Loucy (cell line): ENCODE measurements at regions not wholly inside any gene's neighbourhood (a gene's known extent, or its start where the extent isn't known, plus 50 kb on each side); places are given as distances from the start of the nearest gene placed in this dataset.

ENCODE experiments used
- H2AFZ ChIP-seq: fragments of 200-600 bp; sonication (generic); 2 replicates; pipeline ENCODE4 v1.6.0; 2016; ENCODE audit warnings: antibody characterized with exemption, mild to moderate bottlenecking, low read length, moderate library complexity
- H3F3A ChIP-seq: fragments of 200-600 bp; 2 replicates; pipeline ENCODE4 v1.6.0; 2016; ENCODE audit warnings: antibody characterized with exemption, low read depth, mild to moderate bottlenecking
- H3K27me3 ChIP-seq: fragments of 200-600 bp; sonication (generic); 2 replicates; pipeline ENCODE4 v1.6.1; 2014; ENCODE audit warnings: low read length, mild to moderate bottlenecking; ENCODE audit not compliant: insufficient read depth, poor library complexity, severe bottlenecking
- H3K36me3 ChIP-seq: fragments of 200-600 bp; sonication (generic); 2 replicates; pipeline ENCODE4 v1.6.1; 2016; ENCODE audit warnings: low read length; ENCODE audit not compliant: insufficient read depth
- H3K4me1 ChIP-seq: fragments of 200-600 bp; sonication (generic); 2 replicates; pipeline ENCODE4 v1.5.1; 2014; ENCODE audit warnings: low read length, mild to moderate bottlenecking; ENCODE audit not compliant: insufficient read depth, poor library complexity, severe bottlenecking
- H3K4me2 ChIP-seq: fragments of 200-600 bp; sonication (generic); 2 replicates; pipeline ENCODE4 v1.6.0; 2014; ENCODE audit warnings: antibody characterized with exemption, low read length, low read depth, mild to moderate bottlenecking; ENCODE audit not compliant: poor library complexity, severe bottlenecking
- H3K4me3 ChIP-seq: fragments of 200-600 bp; sonication (generic); 2 replicates; pipeline ENCODE4 v1.5.1; 2014; ENCODE audit warnings: low read length, mild to moderate bottlenecking, mixed read lengths; ENCODE audit not compliant: poor library complexity, severe bottlenecking
- H3K79me2 ChIP-seq: fragments of 200-600 bp; sonication (generic); 2 replicates; pipeline ENCODE4 v1.6.1; 2014; ENCODE audit warnings: low read length; ENCODE audit not compliant: insufficient read depth
- H3K9ac ChIP-seq: fragments of 200-600 bp; sonication (generic); 2 replicates; pipeline ENCODE4 v1.6.0; 2014; ENCODE audit warnings: mild to moderate bottlenecking, low read depth, low read length, moderate library complexity; ENCODE audit not compliant: poor library complexity, severe bottlenecking
- H3K9me2 ChIP-seq: fragments of 200-600 bp; sonication (generic); replicated peaks from 2 replicates; pipeline ENCODE4 v1.6.1; 2016; ENCODE audit warnings: low read depth, low read length, mixed read lengths
- H3K9me3 ChIP-seq: fragments of 200-600 bp; sonication (generic); 2 replicates; pipeline ENCODE4 v1.6.1; 2014; ENCODE audit warnings: mild to moderate bottlenecking, antibody characterized with exemption, low read length, low read depth; ENCODE audit not compliant: insufficient read depth
- H4K20me1 ChIP-seq: fragments of 200-600 bp; sonication (generic); 2 replicates; pipeline ENCODE4 v1.6.0; 2014; ENCODE audit warnings: antibody characterized with exemption, low read length, mild to moderate bottlenecking; ENCODE audit not compliant: insufficient read depth, poor library complexity, severe bottlenecking
- EZH2phosphoT487 ChIP-seq: fragments of 200-600 bp; IDR thresholded peaks from 2 replicates; pipeline ENCODE4 v1.6.1; 2018; ENCODE audit warnings: antibody characterized with exemption, mild to moderate bottlenecking, moderate library complexity, borderline replicate concordance
- TF ChIP-seq, protein P1 (sequence below): fragments of 200-600 bp; sonication (generic); conservative IDR thresholded peaks from 2 replicates; pipeline ENCODE4 v1.5.1; 2014; ENCODE audit warnings: mild to moderate bottlenecking, antibody characterized with exemption, low read length

DNA sequence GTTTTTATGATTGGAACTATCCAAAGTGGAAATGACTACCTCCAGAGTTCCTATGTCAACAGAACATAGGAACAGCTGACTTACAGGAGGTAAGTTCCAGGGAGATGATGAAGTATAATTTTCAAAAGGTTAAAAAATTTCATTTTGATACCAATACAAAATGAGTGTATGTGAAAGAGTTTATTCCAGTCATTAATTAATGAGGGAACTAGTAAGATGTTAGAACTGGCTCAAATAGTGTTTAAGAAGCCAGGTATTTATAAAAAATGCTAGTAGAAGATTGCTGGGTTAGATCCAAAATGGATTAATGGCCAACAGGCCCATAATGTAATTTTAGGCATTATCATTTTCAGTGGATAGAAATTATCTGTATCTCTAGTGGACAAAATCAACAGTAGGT, 227.7 kb upstream of the ZBED5 start:
- H3K27me3 ChIP-seq = no peaks in the 10 kb centered on the region
- no peak overlapping the region for H3K4me3 ChIP-seq
- H3K4me2 ChIP-seq = no peak overlapping the region
- no peak for TF ChIP-seq EZH2phosphoT487
- TF ChIP-seq, protein P1, sequence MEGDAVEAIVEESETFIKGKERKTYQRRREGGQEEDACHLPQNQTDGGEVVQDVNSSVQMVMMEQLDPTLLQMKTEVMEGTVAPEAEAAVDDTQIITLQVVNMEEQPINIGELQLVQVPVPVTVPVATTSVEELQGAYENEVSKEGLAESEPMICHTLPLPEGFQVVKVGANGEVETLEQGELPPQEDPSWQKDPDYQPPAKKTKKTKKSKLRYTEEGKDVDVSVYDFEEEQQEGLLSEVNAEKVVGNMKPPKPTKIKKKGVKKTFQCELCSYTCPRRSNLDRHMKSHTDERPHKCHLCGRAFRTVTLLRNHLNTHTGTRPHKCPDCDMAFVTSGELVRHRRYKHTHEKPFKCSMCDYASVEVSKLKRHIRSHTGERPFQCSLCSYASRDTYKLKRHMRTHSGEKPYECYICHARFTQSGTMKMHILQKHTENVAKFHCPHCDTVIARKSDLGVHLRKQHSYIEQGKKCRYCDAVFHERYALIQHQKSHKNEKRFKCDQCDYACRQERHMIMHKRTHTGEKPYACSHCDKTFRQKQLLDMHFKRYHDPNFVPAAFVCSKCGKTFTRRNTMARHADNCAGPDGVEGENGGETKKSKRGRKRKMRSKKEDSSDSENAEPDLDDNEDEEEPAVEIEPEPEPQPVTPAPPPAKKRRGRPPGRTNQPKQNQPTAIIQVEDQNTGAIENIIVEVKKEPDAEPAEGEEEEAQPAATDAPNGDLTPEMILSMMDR = no peak
- H3K9me2 ChIP-seq = no peaks in the 10 kb centered on the region
- no peak overlapping the region for H3K9ac ChIP-seq
- H2AFZ ChIP-seq = no peak overlapping the region
- no peaks in the 10 kb centered on the region for H3K79me2 ChIP-seq
- H3F3A ChIP-seq = no peaks in the 10 kb centered on the region
- no peaks in the 10 kb centered on the region for H4K20me1 ChIP-seq
- no peaks in the 10 kb centered on the region for H3K36me3 ChIP-seq
- no peaks in the 10 kb centered on the region for H3K4me1 ChIP-seq
- H3K9me3 ChIP-seq = no peaks in the 10 kb centered on the region

DNA sequence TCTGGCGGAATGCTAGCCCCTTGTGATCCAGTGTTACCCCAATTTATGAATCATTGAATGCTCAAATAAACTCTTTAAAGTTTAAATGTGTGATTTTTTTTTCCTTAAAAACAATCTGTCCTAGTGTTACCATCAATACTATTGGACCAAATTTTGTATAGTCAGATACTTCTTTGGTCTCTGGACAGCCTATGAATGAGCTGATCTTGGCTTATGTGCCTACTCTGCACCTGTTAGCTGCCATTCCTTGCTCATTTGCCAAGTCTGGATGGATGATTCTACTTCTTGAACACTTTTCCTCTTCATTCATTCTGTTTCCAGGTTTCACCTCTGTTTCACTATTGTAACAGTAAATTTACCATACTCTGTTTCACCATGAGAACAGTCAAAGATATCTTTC, 226.5 kb upstream of the ZBED5 start:
- Histone ChIP-seq H3K27me3 (no peaks in the 10 kb centered on the region), H3K4me1 (no peaks in the 10 kb centered on the region), H3F3A (no peaks in the 10 kb centered on the region), H3K9me3 (no peaks in the 10 kb centered on the region), H3K36me3 (no peaks in the 10 kb centered on the region), H4K20me1 (no peaks in the 10 kb centered on the region), H3K79me2 (no peaks in the 10 kb centered on the region), H3K4me3 (no peak overlapping the region), H3K9ac (no peak overlapping the region), H3K4me2 (no peak overlapping the region), H3K9me2 (no peaks in the 10 kb centered on the region), H2AFZ (no peak overlapping the region)
- TF ChIP-seq, protein P1 = no peak
- no peak for TF ChIP-seq EZH2phosphoT487

DNA sequence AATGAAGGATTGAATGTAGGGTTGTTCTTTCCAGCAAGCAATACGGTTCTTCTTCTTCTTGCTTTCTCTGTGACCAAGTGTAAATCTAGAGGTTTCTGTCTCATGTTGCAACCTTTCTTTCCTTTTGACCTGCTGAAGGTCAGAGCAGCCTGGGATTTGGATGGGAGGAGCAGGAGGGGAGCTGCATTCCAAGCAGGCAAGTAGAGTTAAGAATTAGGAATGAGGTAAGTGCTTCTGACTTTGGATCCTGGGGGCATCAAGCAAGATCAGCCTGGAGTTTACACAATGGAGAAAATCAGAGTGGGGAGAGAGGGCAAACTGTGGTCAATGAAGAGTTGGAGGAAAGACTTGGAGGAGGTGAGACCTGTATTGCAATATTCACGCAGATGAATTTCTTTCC, 225.6 kb upstream of the ZBED5 start:
- Histone ChIP-seq H3K4me3 (no peak overlapping the region), H3F3A (no peaks in the 10 kb centered on the region), H3K9me3 (no peaks in the 10 kb centered on the region), H3K9ac (no peak overlapping the region), H3K4me1 (no peaks in the 10 kb centered on the region), H3K27me3 (no peaks in the 10 kb centered on the region), H4K20me1 (no peaks in the 10 kb centered on the region), H3K79me2 (no peaks in the 10 kb centered on the region), H3K4me2 (no peak overlapping the region), H3K9me2 (no peaks in the 10 kb centered on the region), H2AFZ (no peak overlapping the region), H3K36me3 (no peaks in the 10 kb centered on the region)
- no peak for TF ChIP-seq EZH2phosphoT487
- TF ChIP-seq, protein P1 = no peak
